GM18498 (cell line): ENCODE measurements at regions not wholly inside any gene's neighbourhood (a gene's known extent, or its start where the extent isn't known, plus 50 kb on each side); places are given as distances from the start of the nearest gene placed in this dataset.

Experiments
- ATAC-seq: cut with Tn5 transposase; IDR thresholded peaks from one replicate; pipeline ENCODE4 v1.9.1; 2021; ENCODE audit warnings: mild to moderate bottlenecking, moderate library complexity; ENCODE audit not compliant: unreplicated experiment

- ATAC-seq, result no peak
Measured at GRCh38 chr12:14148489-14149270, 167.3 kb upstream of the GRIN2B start.

DNA sequence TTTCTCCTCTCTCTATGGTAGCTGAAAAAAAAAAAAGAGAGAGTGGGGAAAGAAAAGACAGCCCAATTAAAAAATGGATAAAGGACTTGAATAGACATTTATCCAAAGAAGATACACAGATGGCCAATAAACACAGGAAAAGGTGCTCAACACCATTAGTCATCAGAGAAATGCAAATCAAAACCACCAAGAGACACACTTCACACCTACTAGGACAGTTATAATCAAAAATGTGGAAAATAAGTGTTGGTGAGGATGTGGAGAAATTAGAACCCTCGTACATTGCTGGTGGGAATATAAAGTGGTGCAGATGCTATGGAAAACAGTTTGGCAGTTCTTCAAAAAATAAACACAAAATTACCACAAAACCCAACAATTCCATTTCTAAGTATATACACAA, 172.4 kb upstream of the GRIN2B start:
- ATAC-seq, result peak; percentile 33

DNA sequence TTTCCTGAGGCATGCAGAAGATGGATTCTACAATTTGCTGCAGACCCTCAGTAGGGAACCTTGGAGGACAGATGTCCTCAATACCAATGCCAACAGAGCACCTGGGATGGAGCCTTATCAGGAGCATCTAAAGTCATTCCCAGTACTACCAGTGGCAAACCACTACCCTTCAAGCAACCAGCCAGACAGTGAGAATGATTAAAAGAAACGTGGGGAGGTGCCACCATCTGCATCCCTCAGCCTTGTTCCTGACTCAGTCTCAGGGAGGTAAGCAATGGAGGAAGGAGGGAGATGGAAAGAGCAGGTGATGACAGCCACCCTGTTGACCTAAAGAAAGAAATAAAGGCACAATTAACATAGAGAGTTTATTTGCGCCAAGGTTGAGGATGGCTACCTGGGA, 175.2 kb upstream of the GRIN2B start:
- peak; percentile 9 for ATAC-seq

- ATAC-seq, result peak; percentile 98
Measured at GRCh38 chr12:14157088-14157747, 175.8 kb upstream of the GRIN2B start.

DNA sequence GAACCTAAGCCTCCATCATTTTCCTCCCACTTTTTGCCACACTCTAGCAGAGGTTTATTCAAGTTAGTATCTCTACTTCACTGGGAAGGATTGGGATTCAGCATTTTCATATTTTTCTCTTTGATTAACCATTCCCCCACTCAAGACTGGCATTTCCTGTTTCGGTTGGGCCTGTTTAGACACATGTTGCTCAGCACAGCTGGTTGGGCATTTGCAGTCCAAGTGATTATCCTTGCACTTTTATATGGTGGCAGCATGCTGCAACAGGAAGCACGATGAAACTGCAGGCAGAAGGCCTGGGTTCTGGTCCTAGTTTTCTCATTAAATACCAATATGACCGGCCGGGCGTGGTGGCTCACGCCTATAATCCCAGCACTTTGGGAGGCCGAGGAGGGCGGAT, 182.9 kb upstream of the GRIN2B start:
- no peak for ATAC-seq

- peak; percentile 54 for ATAC-seq
Measured at GRCh38 chr12:14167005-14167628, 185.7 kb upstream of the GRIN2B start.

DNA sequence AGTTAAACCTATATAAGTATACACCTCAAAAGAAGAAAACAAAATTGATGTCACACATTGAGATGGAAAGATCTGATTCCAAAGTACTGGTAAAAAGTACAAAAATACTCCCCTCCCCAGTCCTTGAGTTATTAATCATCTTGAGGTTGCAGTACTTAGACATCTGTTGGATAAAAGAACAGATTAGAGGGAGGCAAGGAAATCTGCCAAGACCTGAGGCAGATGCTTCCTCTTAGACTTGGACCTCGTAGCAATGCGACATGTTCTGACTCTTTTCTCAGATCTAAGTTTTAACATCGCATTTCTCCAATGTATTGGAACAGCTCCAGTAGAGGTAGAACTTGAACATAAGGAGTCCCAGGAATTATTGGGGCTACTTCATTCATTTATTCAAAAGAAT, 187.9 kb upstream of the GRIN2B start:
- no peak for ATAC-seq

GRCh38 chr12:14171106-14171505, 189.7 kb upstream of the GRIN2B start:
- ATAC-seq, result peak; percentile 87

DNA sequence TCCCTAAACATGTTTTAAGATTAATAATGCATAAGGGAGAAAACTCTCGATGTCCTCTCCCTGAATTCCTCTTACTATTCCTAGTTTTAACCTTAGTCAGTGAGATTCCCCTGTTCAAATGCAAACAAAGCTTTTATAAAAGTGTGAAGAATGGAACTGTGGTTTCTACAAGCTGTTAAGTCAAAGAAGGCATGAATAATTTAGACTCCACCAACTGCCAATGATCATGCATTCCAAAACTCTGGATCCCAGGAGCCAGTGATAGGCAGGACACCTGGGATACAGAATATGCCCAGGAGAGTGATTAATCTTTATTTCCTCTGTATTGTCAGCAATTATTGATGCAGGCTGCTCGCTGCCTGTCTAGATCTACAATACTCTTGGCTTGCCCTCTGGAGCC, 190.3 kb upstream of the ATF7IP start:
- no peak for ATAC-seq

GRCh38 chr12:14185427-14186192, 179.9 kb upstream of the ATF7IP start:
- peak; percentile 77 for ATAC-seq

- ATAC-seq, result no peak
Measured at GRCh38 chr12:14186193-14186502, 179.3 kb upstream of the ATF7IP start.

DNA sequence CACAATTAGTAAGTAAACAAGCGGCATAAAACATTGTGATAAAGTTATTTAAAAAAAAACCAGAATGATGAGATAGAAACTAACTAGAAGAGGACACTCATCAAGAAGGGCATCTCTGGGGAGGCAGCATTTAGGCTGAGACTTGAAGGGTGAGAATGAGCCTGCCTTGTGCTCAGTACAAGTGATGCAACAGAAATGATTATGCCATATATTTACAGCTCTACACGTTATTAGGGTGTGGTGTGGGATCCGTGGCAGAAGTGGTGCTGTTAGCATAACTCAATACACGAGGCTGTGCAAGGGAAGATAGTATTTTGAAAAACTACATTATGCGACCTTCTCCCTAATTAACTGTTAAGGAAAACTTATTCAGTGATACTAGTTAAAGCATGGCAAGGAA, 178.5 kb upstream of the ATF7IP start:
- ATAC-seq, result no peak

DNA sequence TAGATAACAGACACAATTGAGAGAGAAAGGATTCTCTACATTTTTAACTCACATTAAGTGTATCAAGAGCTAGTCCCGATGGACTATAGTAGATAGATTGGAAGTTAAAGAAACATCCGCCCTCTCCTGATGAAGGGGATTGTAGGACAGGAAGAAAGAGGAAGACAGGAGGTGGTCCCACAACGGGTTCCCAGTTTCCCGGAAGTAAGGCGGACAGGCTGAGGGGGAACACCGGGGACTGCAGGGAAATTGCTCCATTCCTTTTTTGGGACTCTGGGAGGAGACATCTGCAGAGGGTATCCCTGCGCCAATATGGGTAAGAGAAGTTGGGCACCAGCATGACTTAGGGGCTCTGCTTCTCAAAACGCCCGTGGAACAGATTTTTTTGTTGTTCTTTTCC, 177.5 kb upstream of the ATF7IP start:
- no peak for ATAC-seq

GRCh38 chr12:14188744-14189143, 176.7 kb upstream of the ATF7IP start:
- no peak for ATAC-seq

GRCh38 chr12:14190694-14191093, 174.8 kb upstream of the ATF7IP start:
- no peak for ATAC-seq

DNA sequence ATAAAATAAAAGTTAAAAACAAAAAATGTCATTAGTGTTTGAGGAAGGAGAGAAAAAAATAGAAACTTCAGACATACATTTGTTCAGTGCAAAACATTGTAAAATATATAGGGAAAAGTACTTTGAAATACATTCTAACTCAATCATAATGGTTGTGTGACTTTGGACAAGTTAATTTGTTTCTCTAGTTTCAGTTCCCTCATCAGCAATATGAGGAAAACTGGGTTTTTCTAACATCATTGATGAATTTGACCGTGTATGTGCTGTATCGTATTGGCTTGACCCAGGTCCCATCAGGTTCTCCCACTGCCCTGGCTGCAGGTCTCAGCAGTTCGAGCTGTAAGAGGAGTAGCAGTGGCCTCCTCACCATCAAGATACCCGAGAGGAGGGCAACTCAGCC, 173.9 kb upstream of the ATF7IP start:
- no peak for ATAC-seq

DNA sequence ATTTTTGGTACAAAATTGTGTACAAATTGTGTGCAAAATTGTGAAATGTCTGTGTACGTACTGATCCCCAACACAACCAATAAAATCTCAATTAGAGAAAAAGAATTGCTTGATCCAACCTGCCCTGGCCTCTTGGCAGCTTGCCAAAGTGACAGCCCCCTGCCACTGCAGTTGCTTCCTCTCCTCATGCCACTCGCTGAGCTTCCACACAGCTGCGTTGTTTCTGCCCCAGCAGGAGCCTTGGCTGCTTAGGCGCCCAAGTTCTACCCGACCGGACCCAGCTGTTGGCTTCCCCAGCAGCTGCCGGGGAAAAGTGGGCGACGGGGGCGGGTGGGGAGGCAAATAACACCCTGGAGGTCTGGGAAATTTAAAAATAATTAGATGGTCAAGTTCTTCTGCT, 171.8 kb upstream of the ATF7IP start:
- no peak for ATAC-seq

DNA sequence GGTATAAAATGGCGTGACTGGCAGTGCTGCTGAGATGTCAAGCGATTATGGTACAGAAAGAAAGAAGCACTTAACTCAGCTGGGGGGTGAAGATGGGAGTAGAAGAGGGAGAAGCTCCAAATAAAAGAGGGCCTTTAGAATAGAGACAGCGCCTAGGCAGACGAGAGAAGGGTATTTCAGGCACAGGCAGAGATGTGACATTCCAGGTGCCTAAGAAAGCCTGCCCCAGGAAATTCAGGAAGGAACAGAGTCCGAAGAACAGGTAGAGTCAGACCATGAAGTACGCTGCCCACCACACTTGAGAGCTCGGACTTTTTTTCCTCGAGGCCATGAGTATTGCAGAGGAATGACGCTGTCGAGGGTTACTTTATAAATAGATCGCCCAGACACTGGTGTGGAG, 170.9 kb upstream of the ATF7IP start:
- ATAC-seq, result no peak

GRCh38 chr12:14199455-14200198, 165.9 kb upstream of the ATF7IP start:
- ATAC-seq, result no peak

DNA sequence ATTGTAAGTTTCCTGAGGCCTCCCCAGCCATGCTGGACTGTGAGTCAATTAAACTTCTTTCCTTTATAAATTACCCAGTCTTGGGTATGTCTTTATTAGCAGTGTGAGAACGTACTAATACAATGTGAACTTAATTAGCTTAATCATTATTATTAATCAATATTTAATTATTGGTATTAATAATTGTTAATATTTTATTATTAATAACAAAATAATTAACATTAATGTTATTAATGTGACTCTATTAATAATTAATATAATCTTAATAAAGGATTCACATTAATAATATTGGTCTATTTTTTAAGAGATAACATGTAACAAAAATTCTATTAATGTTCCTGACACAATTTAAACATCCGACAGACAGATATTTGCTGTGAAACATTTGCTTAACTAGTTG, 164.9 kb upstream of the ATF7IP start:
- no peak for ATAC-seq

GRCh38 chr12:14201291-14201690, 164.2 kb upstream of the ATF7IP start:
- no peak for ATAC-seq
